KOPT-K1 (cell line): ENCODE measurements at regions not wholly inside any gene's neighbourhood (a gene's known extent, or its start where the extent isn't known, plus 50 kb on each side); places are given as distances from the start of the nearest gene placed in this dataset.
"Not testable (repeated sequence)": the region's sequence is repeated elsewhere in the genome, so short reads cannot be mapped to it uniquely, and the experiment has no call there.

Experiments used
- H3K27ac ChIP-seq: fragments of 200-600 bp; sonication (generic); 2 replicates; pipeline ENCODE4 v1.5.1; 2016; ENCODE audit warnings: antibody characterized with exemption, mild to moderate bottlenecking, low read depth, low read length; ENCODE audit not compliant: poor library complexity, severe bottlenecking
- H3K36me3 ChIP-seq: fragments of 200-600 bp; sonication (generic); 2 replicates; pipeline ENCODE4 v1.5.1; 2017; ENCODE audit warnings: antibody characterized with exemption, mild to moderate bottlenecking, low read length, moderate library complexity; ENCODE audit not compliant: insufficient read depth
- H3K9me3 ChIP-seq: fragments of 200-600 bp; sonication (generic); 2 replicates; pipeline ENCODE4 v1.5.1; 2017; ENCODE audit warnings: antibody characterized with exemption, low read length, mild to moderate bottlenecking; ENCODE audit not compliant: insufficient read depth, poor library complexity, severe bottlenecking

DNA sequence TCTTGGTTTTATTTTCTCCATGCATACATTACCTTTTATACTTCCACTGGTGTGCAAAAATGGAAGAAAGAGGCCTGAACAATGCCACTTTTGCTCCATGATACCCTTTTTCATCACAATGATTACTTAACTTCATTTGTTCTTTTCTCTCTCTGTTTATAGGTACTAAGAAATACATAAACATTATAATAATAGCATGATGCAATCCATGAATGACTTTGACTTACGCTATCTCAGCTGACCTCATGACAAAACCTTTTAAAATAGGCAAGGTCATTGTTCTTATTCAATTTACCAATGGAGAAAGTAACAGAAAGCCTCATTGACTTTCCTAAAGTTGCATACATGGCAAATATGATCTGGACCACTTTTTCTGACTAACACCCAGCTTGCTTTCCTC is 105.1 kb upstream of the ZEB1 start:
- no peaks in the 10 kb centered on the region for H3K9me3 ChIP-seq
- no peaks in the 10 kb centered on the region for H3K36me3 ChIP-seq
- no peak overlapping the region for H3K27ac ChIP-seq

DNA sequence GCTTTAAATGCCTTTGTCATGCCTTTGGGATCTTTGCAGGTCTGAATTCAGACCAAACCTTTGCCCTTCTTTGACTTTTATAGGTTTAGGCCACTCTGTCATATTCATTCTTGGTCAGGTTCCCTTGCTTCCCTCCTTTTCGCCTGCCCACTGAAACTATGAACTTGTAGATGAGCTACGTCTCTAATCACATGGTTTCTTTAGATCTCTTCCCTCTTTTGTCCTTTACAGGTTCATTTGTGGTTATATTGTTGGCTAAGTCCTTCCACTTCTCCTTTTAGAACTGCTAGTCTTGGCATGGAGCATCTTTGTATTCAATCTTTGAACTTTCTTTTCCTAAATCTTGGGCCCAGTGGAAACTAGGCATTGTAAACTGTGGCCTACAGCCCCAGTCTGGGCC is 104.0 kb upstream of the ZEB1 start:
- no peaks in the 10 kb centered on the region for H3K9me3 ChIP-seq
- H3K36me3 ChIP-seq, result no peaks in the 10 kb centered on the region
- no peak overlapping the region for H3K27ac ChIP-seq

DNA sequence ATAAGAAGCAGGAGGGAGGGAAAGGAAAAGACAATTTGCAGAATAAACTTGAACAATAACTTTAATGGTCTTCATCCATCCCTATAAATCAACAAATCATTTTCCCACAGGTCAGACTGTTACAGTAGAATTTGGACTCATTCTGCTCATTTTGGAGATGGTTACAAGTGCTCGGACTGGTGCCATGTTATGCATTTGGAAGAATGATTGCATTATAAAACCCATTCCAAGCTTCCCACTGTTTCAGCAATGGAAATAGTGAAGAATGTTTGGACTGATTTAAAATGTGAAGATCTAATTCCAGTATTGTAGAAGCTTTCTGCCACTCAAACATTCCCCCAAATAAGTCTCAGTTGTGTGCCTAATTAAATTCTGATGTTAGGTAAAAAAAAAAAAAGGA is 99.7 kb upstream of the ZEB1 start:
- no peaks in the 10 kb centered on the region for H3K9me3 ChIP-seq
- H3K27ac ChIP-seq, result no peak overlapping the region

DNA sequence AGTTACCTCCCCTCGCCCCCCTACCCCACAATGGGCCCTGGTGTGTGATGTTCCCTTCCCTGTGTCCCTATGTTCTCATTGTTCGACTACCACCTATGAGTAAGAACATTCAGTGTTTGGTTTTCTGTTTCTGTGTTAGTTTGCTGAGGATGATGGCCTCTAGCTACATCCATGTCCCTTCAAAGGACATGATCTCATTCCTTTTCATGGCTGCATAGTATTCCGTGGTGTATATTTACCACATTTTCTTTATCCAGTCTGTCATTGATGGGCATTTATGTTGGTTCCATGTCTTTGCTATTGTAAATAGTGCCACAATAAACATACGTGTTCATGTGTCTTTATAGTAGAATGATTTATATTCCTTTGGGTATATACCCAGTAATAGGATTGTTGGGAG is 90.2 kb upstream of the ZEB1 start:
- not testable (repeated sequence) for H3K36me3 ChIP-seq

More for the DNA sequence above, 99.7 kb upstream of the ZEB1 start:
- no peaks in the 10 kb centered on the region for H3K36me3 ChIP-seq

DNA sequence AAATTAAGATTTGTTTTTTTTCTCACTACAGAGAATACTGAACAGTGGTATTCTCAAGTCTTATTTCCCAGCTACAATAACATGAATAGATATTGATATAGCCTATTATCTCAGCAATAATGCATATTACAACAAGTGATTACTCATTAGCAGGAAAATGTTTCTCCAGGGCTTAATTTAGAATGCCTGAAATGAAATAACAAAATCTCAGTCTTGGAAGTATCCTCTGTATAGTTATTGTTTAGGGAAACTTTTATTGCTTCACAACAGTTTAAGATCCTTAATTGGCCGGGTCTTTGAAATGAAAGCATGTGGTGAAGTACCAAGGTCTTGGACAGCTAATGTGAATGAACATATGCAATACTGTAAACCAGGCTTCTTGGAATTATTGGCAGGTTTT is 79.1 kb upstream of the ZEB1 start:
- Histone ChIP-seq H3K9me3 (peaks cover 5% of the 10 kb centered on the region), H3K27ac (no peak overlapping the region), H3K36me3 (no peaks in the 10 kb centered on the region)

More for the DNA sequence above, 90.2 kb upstream of the ZEB1 start:
- H3K9me3 ChIP-seq, result peaks cover 28% of the 10 kb centered on the region
- not testable (repeated sequence) for H3K27ac ChIP-seq

DNA sequence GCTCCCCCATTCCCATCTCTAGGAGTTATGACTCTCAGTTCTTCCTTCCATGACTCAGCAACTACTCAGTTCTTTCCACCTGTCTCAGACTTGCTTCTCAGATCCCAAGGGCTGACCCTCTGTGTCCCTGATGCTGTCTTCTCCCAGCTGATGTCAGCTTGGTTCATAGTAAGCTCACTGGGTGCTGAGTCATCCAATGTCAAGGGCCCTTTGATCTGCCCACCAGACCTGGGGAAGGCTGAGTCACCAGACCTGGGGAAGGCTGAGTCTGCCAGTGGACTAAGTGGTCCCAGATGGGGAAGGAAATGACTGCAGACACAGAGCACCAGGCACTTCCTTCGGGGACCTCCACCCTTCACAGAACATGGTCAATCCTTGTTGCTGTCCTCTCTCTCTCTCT is 76.1 kb upstream of the ZEB1 start:
- H3K27ac ChIP-seq, result no peak overlapping the region
- peaks cover 10% of the 10 kb centered on the region for H3K9me3 ChIP-seq
- H3K36me3 ChIP-seq, result no peaks in the 10 kb centered on the region

DNA sequence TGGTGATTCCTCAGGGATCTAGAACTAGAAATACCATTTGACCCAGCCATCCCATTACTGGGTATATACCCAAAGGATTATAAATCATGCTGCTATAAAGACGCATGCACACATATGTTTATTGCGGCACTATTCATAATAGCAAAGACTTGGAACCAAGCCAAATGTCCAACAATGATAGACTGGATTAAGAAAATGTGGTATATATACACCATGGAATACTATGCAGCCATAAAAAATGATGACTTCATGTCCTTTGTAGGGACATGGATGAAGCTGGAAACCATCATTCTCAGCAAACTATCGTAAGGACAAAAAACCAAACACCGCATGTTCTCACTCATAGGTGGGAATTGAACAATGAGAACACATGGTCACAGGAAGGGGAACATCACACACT is 67.9 kb upstream of the ZEB1 start:
- not testable (repeated sequence) for H3K27ac ChIP-seq, H3K36me3 ChIP-seq
- peaks cover 15% of the 10 kb centered on the region for H3K9me3 ChIP-seq

DNA sequence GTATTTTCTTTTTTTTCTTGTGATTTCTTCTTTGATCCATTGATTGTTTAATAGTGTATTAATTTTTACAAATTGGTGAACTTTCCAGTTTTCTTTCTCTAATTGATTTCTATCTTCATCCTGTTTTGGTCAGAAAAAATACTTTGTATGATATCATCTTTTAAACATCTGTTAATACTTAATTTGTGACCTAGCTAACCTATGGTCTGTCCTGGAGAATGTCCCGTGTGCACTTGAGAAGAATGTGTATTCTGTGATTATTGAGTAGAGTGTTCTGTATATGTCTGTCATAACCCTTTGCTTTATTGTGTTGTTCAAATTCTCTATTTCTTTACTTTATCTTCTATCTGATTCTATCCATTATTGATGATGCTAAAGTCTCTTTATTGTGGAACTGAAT is 65.8 kb upstream of the ZEB1 start:
- peaks cover 1% of the 10 kb centered on the region for H3K9me3 ChIP-seq
- H3K27ac ChIP-seq, result no peak overlapping the region
- H3K36me3 ChIP-seq, result no peaks in the 10 kb centered on the region

DNA sequence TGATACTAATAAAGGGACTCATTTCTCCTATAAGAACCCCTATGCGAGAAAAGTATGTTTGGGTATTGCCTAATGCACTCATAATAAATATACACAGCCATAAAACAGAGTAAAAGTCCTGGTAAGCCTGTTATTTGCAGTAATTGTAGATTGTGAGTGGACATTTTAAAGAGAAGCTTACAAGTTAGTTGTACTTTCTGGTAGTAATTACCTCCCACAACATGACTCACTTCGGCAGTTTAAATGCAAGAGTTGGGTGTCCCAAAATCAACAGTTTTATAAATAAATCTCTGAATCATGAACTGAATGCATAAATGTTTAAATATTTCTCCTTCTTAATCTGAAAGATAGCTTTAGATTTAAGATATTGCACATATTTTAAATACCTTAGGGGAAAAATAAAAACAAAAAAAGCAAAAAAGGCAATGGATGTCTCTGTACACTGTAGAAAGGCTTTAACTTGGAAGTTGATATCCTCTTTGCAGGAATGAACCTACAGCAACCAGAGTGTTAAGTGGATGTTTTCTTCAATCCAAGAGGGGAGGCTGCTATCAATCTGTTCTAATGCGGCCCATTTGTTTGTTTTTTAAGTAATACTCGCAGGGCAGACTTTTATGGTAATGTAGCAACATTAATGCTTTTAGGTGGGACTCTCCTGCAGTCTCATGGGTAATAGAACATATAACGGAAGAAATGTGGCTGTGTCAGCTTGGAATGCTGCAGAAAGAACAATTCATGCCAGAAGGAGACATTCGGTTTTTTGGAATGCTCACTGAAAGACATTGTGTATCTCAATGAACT is 57.3 kb upstream of the ZEB1 start:
- no peaks in the 10 kb centered on the region for H3K36me3 ChIP-seq
- no peak overlapping the region for H3K27ac ChIP-seq
- H3K9me3 ChIP-seq, result no peaks in the 10 kb centered on the region

DNA sequence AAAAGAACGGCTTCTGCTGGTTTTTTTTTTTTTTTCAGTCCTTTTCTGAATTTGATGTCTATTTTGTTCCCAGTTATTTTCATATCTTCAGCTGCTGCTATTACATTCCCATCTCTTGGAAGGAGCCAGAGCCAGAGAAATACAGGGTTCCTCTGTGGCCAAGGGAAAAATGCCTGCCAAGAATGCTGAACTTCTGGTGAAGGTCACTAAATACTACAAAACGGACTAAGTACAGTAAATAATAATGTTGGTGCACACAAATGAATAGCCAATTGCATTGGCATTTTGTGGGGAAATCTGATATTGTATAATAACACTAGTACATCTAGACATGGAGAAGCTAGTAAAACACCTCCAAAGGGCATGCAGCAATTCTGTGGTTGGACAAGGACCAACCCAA is 56.3 kb upstream of the ZEB1 start:
- H3K36me3 ChIP-seq, result no peaks in the 10 kb centered on the region
- no peaks in the 10 kb centered on the region for H3K9me3 ChIP-seq
- no peak overlapping the region for H3K27ac ChIP-seq

DNA sequence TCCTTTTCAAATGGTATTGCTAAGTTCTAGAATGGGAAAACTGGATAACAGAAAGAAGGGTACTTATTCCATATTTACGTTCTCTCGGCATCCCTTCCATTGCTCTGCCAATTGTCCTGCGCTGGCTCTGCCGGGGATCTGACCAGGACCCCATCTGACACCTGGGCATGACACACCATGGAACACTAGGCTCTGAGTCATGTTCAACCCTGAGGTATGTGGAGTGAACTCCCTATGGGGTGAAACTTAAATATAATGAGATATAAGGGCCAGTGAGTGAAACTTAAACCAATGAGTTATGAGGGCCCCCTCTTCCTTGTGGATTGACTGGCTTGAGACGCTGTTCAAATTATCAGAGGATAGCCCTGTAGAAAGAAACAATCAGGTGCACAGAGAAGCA is 55.1 kb upstream of the ZEB1 start:
- Histone ChIP-seq H3K27ac (no peak overlapping the region), H3K9me3 (no peaks in the 10 kb centered on the region), H3K36me3 (no peaks in the 10 kb centered on the region)

DNA sequence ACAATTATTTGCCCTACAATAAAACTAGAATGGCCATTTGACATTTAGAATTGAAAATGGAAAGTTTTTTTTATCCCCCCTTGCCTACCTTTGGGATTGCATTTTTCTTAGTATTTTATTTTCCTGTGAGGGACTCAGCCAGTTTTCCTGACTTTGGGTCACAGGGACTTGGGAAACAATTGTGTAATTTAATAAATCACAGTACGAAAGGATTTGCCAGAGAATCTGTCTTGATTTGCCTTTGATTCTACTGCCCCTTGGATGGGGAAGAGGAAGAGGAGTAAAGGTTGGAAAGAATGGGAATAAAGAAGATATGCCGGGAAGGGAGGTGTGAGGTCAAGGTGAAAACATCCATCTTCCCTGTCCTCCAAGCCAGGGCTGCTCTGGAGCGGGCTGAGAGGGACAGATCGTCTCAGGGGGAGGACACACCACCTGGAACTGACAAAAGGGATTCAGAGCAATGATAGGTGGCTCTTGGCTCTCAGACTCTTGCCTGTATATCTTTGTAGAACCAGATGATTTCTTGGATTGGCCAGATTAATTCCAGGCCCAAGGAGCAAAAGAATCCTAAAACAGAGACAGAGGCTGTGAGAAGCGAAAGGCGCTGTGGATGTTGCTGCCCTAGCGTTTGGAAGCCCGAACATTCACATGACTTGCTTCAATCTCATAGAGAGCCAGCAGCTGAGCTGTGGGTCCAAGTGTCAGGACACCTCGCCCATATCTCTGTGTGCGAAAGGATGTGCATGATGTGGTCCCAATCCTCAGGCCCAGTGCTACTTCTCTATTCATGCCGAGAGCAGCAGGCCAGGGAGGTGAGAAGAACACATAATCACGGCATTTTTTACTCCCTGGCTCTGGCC is 50.3 kb upstream of the ZEB1 start:
- Histone ChIP-seq H3K36me3 (no peaks in the 10 kb centered on the region), H3K9me3 (peaks cover 15% of the 10 kb centered on the region), H3K27ac (no peak overlapping the region)
